ENCODE measurements at regions not wholly inside any gene's neighbourhood (a gene's known extent, or its start where the extent isn't known, plus 50 kb on each side); places are given as distances from the start of the nearest gene placed in this dataset.

- H4K20me1 ChIP-seq (ENCODE audit: insufficient read depth, low read length), result no peaks in the 10 kb centered on the region
- peaks cover 0 to 2% of the 10 kb centered on the region in 2 donors for H3K9me3 ChIP-seq (replicated peaks in 1 of 2; ENCODE audit: control insufficient read depth in 1 of 2, insufficient read depth in 1 of 2, low read length in 2 of 2)
- no peaks in the 10 kb centered on the region for H3K4me1 Mint-ChIP-seq
- H3K79me2 ChIP-seq (ENCODE audit: insufficient read depth, low read length), result no peaks in the 10 kb centered on the region
- TF ChIP-seq, protein P1, sequence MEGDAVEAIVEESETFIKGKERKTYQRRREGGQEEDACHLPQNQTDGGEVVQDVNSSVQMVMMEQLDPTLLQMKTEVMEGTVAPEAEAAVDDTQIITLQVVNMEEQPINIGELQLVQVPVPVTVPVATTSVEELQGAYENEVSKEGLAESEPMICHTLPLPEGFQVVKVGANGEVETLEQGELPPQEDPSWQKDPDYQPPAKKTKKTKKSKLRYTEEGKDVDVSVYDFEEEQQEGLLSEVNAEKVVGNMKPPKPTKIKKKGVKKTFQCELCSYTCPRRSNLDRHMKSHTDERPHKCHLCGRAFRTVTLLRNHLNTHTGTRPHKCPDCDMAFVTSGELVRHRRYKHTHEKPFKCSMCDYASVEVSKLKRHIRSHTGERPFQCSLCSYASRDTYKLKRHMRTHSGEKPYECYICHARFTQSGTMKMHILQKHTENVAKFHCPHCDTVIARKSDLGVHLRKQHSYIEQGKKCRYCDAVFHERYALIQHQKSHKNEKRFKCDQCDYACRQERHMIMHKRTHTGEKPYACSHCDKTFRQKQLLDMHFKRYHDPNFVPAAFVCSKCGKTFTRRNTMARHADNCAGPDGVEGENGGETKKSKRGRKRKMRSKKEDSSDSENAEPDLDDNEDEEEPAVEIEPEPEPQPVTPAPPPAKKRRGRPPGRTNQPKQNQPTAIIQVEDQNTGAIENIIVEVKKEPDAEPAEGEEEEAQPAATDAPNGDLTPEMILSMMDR (IDR thresholded peaks at IDR 0.05), result no peak
- DNase-seq, result peak in 1 of 3 donors; percentile 7
- intact Hi-C loops (cut with micrococcal nuclease), result no loop called here
- no peak overlapping the region for H3K4me3 Mint-ChIP-seq
- H3K36me3 Mint-ChIP-seq, result no peaks in the 10 kb centered on the region
- H2AFZ ChIP-seq (ENCODE audit: insufficient read depth, low read depth, low read length, poor library complexity, severe bottlenecking), result no peak overlapping the region
- H3K9ac ChIP-seq (ENCODE audit: insufficient read depth, low read length, poor library complexity, severe bottlenecking), result no peak overlapping the region
- H3K4me1 ChIP-seq (ENCODE audit: control insufficient read depth in 1 of 2, insufficient read depth in 2 of 2, low read length in 2 of 2), result no peaks in the 10 kb centered on the region
- no peak overlapping the region for H3K4me3 ChIP-seq (replicated peaks in 1 of 3; ENCODE audit: low read depth in 2 of 3, low read length in 3 of 3)
- H3K27me3 Mint-ChIP-seq (ENCODE audit: low read depth in 3 of 3), result peaks cover 0 to 2% (median 1%) of the 10 kb centered on the region in 3 donors
- 20% methylated on average over 1 of the region's 2 CpGs for WGBS (ENCODE audit: insufficient coverage)
- no peak overlapping the region for H3K27ac ChIP-seq (ENCODE audit: low read depth in 1 of 2, low read length in 2 of 2)
- no peaks in the 10 kb centered on the region for H3K36me3 ChIP-seq (replicated peaks in 1 of 2; ENCODE audit: control insufficient read depth in 1 of 2, insufficient read depth in 2 of 2, low read length in 2 of 2)
- H3K27ac Mint-ChIP-seq, result no peak overlapping the region
- H3K9me3 Mint-ChIP-seq, result peaks cover 0 to 7% (median 0%) of the 10 kb centered on the region in 7 donors
- H3K27me3 ChIP-seq (ENCODE audit: control insufficient read depth in 2 of 2, insufficient read depth in 2 of 2, low read length in 2 of 2), result no peaks in the 10 kb centered on the region
- H3K4me2 ChIP-seq (replicated peaks; ENCODE audit: extremely low read depth, low read length, poor library complexity, severe bottlenecking), result no peak overlapping the region
Observed at GRCh38 chr11:93054881-93055280, 85.4 kb downstream of the MTNR1B start.

GRCh38 chr11:93059117-93059957 lies 89.9 kb downstream of the MTNR1B start:
- Histone ChIP-seq H3K36me3 (replicated peaks in 1 of 2; ENCODE audit: control insufficient read depth in 1 of 2, insufficient read depth in 2 of 2, low read length in 2 of 2) (no peaks in the 10 kb centered on the region), H3K4me1 (ENCODE audit: control insufficient read depth in 1 of 2, insufficient read depth in 2 of 2, low read length in 2 of 2) (no peaks in the 10 kb centered on the region), H2AFZ (ENCODE audit: insufficient read depth, low read depth, low read length, poor library complexity, severe bottlenecking) (no peak overlapping the region), H3K27ac (ENCODE audit: low read depth in 1 of 2, low read length in 2 of 2) (no peak overlapping the region), H3K79me2 (ENCODE audit: insufficient read depth, low read length) (no peaks in the 10 kb centered on the region), H3K9ac (ENCODE audit: insufficient read depth, low read length, poor library complexity, severe bottlenecking) (no peak overlapping the region), H3K27me3 (ENCODE audit: control insufficient read depth in 2 of 2, insufficient read depth in 2 of 2, low read length in 2 of 2) (no peaks in the 10 kb centered on the region), H4K20me1 (ENCODE audit: insufficient read depth, low read length) (no peaks in the 10 kb centered on the region), H3K9me3 (replicated peaks in 1 of 2; ENCODE audit: control insufficient read depth in 1 of 2, insufficient read depth in 1 of 2, low read length in 2 of 2) (peaks cover 0 to 2% of the 10 kb centered on the region in 2 donors), H3K4me3 (replicated peaks in 1 of 3; ENCODE audit: low read depth in 2 of 3, low read length in 3 of 3) (no peak overlapping the region), H3K4me2 (replicated peaks; ENCODE audit: extremely low read depth, low read length, poor library complexity, severe bottlenecking) (no peak overlapping the region)
- Mint-ChIP-seq H3K27ac (no peak overlapping the region), H3K36me3 (no peaks in the 10 kb centered on the region), H3K9me3 (peaks cover 0 to 2% (median 0%) of the 10 kb centered on the region in 7 donors), H3K4me3 (no peak overlapping the region), H3K4me1 (no peaks in the 10 kb centered on the region), H3K27me3 (ENCODE audit: low read depth in 3 of 3) (no peaks in the 10 kb centered on the region)
- WGBS (ENCODE audit: insufficient coverage), result 60% methylated on average over 2 of the region's 6 CpGs
- no peak for DNase-seq
- intact Hi-C loops (cut with micrococcal nuclease), result no loop called here
- TF ChIP-seq, protein P1 (IDR thresholded peaks at IDR 0.05), result no peak
